SU-DHL-6 (cell line): ENCODE measurements at regions not wholly inside any gene's neighbourhood (a gene's known extent, or its start where the extent isn't known, plus 50 kb on each side); places are given as distances from the start of the nearest gene placed in this dataset.

Source experiments
- H2AFZ ChIP-seq: fragments of 200-600 bp; sonication (generic); 2 replicates; pipeline ENCODE4 v1.6.1; 2014; ENCODE audit warnings: low read depth, mild to moderate bottlenecking, moderate library complexity, mixed read lengths, antibody characterized with exemption, low read length; ENCODE audit not compliant: severe bottlenecking
- H3F3A ChIP-seq: fragments of 200-600 bp; shearing (Covaris generic); 2 replicates; pipeline ENCODE4 v1.6.0; 2016; ENCODE audit warnings: antibody characterized with exemption, mild to moderate bottlenecking; ENCODE audit not compliant: insufficient read depth
- H3K27ac ChIP-seq: fragments of 200-600 bp; sonication (generic); 2 replicates; pipeline ENCODE4 v1.5.1; 2016; ENCODE audit warnings: low read depth, mild to moderate bottlenecking, low read length, moderate library complexity, mixed read lengths
- H3K27me3 ChIP-seq: fragments of 200-600 bp; sonication (generic), shearing (Covaris generic); 2 replicates; pipeline ENCODE4 v1.6.0; 2014; ENCODE audit warnings: mild to moderate bottlenecking, low read length
- H3K36me3 ChIP-seq: fragments of 200-600 bp; sonication (generic); 2 replicates; pipeline ENCODE4 v1.6.1; 2014; ENCODE audit warnings: mild to moderate bottlenecking, low read length, mixed read lengths
- H3K4me2 ChIP-seq: fragments of 300-600, 200-600 bp; shearing (Covaris generic), sonication (generic); 2 replicates; pipeline ENCODE4 v1.6.0; 2014; ENCODE audit warnings: low read length, low read depth, mild to moderate bottlenecking; ENCODE audit not compliant: poor library complexity, severe bottlenecking
- H3K4me3 ChIP-seq: fragments of 200-600 bp; sonication (generic); 2 replicates; pipeline ENCODE4 v1.5.1; 2014; ENCODE audit warnings: antibody characterized with exemption, low read length, mild to moderate bottlenecking, mixed read lengths; ENCODE audit not compliant: insufficient read depth, poor library complexity, severe bottlenecking
- H3K79me2 ChIP-seq: fragments of 200-600 bp; sonication (generic); 2 replicates; pipeline ENCODE4 v1.6.1; 2014; ENCODE audit warnings: mild to moderate bottlenecking, low read length, moderate library complexity; ENCODE audit not compliant: insufficient read depth
- H3K9ac ChIP-seq: fragments of 200-600 bp; sonication (generic); 2 replicates; pipeline ENCODE4 v1.7.0; 2014; ENCODE audit warnings: mild to moderate bottlenecking, low read length
- H3K9me2 ChIP-seq: fragments of 200-600 bp; sonication (generic); replicated peaks from 2 replicates; pipeline ENCODE4 v1.6.1; 2014; ENCODE audit warnings: low read length; ENCODE audit not compliant: insufficient read depth
- H3K9me3 ChIP-seq: fragments of 200-600 bp; sonication (generic); 2 replicates; pipeline ENCODE4 v1.6.1; 2014; ENCODE audit warnings: low read length, mixed read lengths; ENCODE audit not compliant: insufficient read depth
- H4K20me1 ChIP-seq: fragments of 200-600 bp; sonication (generic); 2 replicates; pipeline ENCODE4 v1.6.1; 2014; ENCODE audit warnings: low read depth, mild to moderate bottlenecking, antibody characterized with exemption, low read length, moderate library complexity, mixed read lengths
- EZH2phosphoT487 ChIP-seq: fragments of 200-600 bp; sonication (generic), shearing (Covaris generic); conservative IDR thresholded peaks from 2 replicates; pipeline ENCODE4 v1.6.1; 2018; ENCODE audit warnings: mild to moderate bottlenecking, antibody characterized with exemption, low read length, moderate library complexity, mixed read lengths
- TF ChIP-seq, protein P1 (sequence below): fragments of 200-600 bp; sonication (generic); IDR thresholded peaks from one replicate; pipeline ENCODE4 v1.5.1; 2017; ENCODE audit warnings: antibody characterized with exemption, mild to moderate bottlenecking, low read length, moderate library complexity; ENCODE audit not compliant: insufficient read depth, poor library complexity, severe bottlenecking

DNA sequence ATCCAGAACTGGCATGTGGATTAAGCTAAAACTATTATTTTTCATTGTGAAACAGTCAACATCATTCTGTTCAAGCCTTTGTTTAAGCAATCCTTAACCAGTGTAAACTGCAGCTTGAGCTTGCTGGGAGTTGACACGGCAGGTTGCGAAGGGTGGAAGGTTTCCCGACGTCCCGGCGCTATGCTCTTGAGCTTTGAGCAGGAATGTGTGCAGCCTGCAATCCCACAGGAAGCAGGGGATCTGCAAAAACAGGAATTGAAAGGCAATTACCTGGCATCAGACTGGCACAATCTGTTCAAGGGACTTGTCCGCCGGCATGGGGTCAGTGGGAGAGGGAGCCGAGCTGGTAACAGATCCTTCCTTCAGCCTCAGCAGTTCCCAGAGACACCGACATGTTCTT lies 586.7 kb upstream of the SGCG start:
- Histone ChIP-seq H3K9me2 (no peaks in the 10 kb centered on the region), H3F3A (no peaks in the 10 kb centered on the region), H3K79me2 (no peaks in the 10 kb centered on the region), H3K9me3 (no peaks in the 10 kb centered on the region), H3K36me3 (no peaks in the 10 kb centered on the region), H3K27ac (no peak overlapping the region), H3K4me2 (no peak overlapping the region), H3K4me3 (no peak overlapping the region), H2AFZ (no peak overlapping the region), H3K27me3 (no peaks in the 10 kb centered on the region), H4K20me1 (no peaks in the 10 kb centered on the region), H3K9ac (no peak overlapping the region)
- TF ChIP-seq EZH2phosphoT487 = no peak
- TF ChIP-seq, protein P1, sequence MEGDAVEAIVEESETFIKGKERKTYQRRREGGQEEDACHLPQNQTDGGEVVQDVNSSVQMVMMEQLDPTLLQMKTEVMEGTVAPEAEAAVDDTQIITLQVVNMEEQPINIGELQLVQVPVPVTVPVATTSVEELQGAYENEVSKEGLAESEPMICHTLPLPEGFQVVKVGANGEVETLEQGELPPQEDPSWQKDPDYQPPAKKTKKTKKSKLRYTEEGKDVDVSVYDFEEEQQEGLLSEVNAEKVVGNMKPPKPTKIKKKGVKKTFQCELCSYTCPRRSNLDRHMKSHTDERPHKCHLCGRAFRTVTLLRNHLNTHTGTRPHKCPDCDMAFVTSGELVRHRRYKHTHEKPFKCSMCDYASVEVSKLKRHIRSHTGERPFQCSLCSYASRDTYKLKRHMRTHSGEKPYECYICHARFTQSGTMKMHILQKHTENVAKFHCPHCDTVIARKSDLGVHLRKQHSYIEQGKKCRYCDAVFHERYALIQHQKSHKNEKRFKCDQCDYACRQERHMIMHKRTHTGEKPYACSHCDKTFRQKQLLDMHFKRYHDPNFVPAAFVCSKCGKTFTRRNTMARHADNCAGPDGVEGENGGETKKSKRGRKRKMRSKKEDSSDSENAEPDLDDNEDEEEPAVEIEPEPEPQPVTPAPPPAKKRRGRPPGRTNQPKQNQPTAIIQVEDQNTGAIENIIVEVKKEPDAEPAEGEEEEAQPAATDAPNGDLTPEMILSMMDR = no peak

DNA sequence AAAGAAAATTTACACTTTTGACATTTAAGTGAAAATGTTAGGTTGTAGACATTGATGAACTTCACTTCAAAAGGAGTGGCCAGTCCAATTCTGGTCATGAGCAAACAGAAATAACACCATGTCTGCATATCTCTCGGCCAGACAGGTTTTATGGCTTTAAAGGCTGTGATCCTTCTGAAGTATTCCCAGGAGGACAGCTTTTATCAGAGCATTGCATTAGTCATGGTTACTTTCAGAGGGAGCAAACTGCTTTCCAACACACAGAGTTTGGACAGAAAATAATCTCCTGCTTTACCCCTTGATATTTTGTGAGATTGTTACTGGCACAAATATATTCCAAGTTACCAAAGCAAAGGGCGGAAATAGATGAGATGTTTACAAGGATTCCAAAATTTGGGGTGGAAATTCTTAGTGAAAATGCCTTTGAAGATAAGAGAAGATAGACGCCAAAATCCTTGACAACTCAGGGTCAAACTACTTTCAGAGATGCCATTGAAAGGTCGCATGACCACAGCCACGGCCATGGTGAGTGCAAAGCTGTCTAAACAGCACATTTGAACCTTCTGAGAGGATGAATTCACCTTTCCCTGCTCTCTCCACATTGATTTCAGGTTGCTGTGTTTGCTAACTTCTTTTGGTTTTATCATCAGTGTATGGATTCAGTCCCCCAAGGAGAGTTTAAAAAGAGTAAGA lies 584.5 kb upstream of the SGCG start:
- no peaks in the 10 kb centered on the region for H4K20me1 ChIP-seq
- H3K27ac ChIP-seq = no peak overlapping the region
- no peaks in the 10 kb centered on the region for H3K79me2 ChIP-seq
- H3K4me2 ChIP-seq = no peak overlapping the region
- no peaks in the 10 kb centered on the region for H3K9me2 ChIP-seq
- no peak overlapping the region for H2AFZ ChIP-seq
- no peak overlapping the region for H3K4me3 ChIP-seq
- H3K9ac ChIP-seq = no peak overlapping the region
- no peaks in the 10 kb centered on the region for H3K36me3 ChIP-seq
- no peaks in the 10 kb centered on the region for H3F3A ChIP-seq
- no peaks in the 10 kb centered on the region for H3K27me3 ChIP-seq
- no peak for TF ChIP-seq EZH2phosphoT487
- TF ChIP-seq, protein P1 = no peak
- no peaks in the 10 kb centered on the region for H3K9me3 ChIP-seq

DNA sequence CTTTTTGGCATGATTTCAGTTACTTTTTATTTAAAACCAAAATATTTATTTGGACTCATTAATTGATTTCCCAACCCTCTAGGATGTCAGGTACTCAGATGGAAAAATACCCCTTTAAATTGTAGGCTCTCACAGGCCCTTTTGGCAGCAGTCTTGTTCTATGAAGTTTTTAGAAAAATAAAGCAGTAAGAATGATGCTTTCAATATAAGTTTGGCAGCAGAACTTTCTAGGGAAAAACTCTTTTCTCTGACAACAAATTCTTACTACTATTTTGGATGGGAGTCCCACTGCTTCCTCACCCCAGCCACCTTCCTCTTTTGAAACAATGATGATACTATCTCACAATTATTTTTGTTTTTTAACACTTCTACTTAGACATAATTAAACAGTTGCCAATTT lies 581.6 kb upstream of the SGCG start:
- Histone ChIP-seq H3F3A (no peaks in the 10 kb centered on the region), H3K4me2 (no peak overlapping the region), H4K20me1 (no peaks in the 10 kb centered on the region), H3K27ac (no peak overlapping the region), H3K9me2 (no peaks in the 10 kb centered on the region), H3K9me3 (no peaks in the 10 kb centered on the region), H3K36me3 (no peaks in the 10 kb centered on the region), H2AFZ (no peak overlapping the region), H3K27me3 (no peaks in the 10 kb centered on the region), H3K9ac (no peak overlapping the region), H3K4me3 (no peak overlapping the region), H3K79me2 (no peaks in the 10 kb centered on the region)
- TF ChIP-seq, protein P1 = no peak
- TF ChIP-seq EZH2phosphoT487 = no peak
